Ovary (tissue), 3 donors: ENCODE measurements at regions not wholly inside any gene's neighbourhood (a gene's known extent, or its start where the extent isn't known, plus 50 kb on each side); places are given as distances from the start of the nearest gene placed in this dataset.

Experiments
- EP300 ChIP-seq: sonication (generic); formaldehyde crosslinking; IDR thresholded peaks from one replicate; pipeline ENCODE4 v1.6.1; 2017; ENCODE audit warnings: antibody characterized with exemption
- POLR2A ChIP-seq: fragments of 450-650 bp; IDR thresholded peaks from one replicate; pipeline ENCODE4 v1.6.1; 2017; ENCODE audit warnings: antibody characterized with exemption, mild to moderate bottlenecking, moderate library complexity
- TF ChIP-seq, protein P1 (sequence below), 3 donors: fragments of 450-650 bp in 2 of 3; fragments of 200-600 bp in 1 of 3; IDR thresholded peaks; one replicate each; pipeline versions ENCODE4 v1.5.1 to v1.8.0; 2016 to 2022; ENCODE audit warnings: antibody characterized with exemption in 3 of 3, mild to moderate bottlenecking in 1 of 3
- donor health status: DM: no; HTN: no; CAD: no.

DNA sequence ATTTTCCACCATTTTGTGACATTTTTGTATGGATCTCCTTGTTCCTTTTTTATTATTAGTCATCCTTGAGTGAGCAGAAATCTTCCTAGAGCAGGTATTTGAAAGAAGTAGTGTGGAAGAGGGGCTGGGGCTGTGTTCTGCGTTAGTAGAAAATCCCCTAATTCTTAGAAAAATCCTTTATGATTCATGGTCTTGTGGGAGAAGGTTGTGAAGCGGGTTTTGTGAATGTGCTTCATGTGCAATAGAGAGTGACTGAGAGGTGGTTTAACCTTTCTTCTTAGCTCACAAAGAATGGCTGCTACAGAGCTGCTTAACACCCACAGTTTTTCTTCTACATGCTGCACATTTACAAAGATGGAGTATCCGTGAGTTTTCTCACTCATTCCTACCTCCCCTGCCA lies 220.5 kb downstream of the IDS start:
- TF ChIP-seq, protein P1, sequence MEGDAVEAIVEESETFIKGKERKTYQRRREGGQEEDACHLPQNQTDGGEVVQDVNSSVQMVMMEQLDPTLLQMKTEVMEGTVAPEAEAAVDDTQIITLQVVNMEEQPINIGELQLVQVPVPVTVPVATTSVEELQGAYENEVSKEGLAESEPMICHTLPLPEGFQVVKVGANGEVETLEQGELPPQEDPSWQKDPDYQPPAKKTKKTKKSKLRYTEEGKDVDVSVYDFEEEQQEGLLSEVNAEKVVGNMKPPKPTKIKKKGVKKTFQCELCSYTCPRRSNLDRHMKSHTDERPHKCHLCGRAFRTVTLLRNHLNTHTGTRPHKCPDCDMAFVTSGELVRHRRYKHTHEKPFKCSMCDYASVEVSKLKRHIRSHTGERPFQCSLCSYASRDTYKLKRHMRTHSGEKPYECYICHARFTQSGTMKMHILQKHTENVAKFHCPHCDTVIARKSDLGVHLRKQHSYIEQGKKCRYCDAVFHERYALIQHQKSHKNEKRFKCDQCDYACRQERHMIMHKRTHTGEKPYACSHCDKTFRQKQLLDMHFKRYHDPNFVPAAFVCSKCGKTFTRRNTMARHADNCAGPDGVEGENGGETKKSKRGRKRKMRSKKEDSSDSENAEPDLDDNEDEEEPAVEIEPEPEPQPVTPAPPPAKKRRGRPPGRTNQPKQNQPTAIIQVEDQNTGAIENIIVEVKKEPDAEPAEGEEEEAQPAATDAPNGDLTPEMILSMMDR (IDR thresholded peaks at IDR 0.05) = no peak
- TF ChIP-seq POLR2A = no peak
- TF ChIP-seq EP300 = no peak
